22Rv1 (cell line): ENCODE measurements at regions not wholly inside any gene's neighbourhood (a gene's known extent, or its start where the extent isn't known, plus 50 kb on each side); places are given as distances from the start of the nearest gene placed in this dataset.

ENCODE experiments used
- H3K27ac ChIP-seq: fragments of 450-650 bp; 2 replicates; pipeline ENCODE4 v1.5.1; 2017
- ZFX ChIP-seq: fragments of 450-650 bp; IDR thresholded peaks from 2 replicates; pipeline ENCODE4 v1.6.1; 2017; ENCODE audit warnings: antibody characterized with exemption, borderline replicate concordance
- TF ChIP-seq, protein P1 (sequence below): fragments of 450-650 bp; IDR thresholded peaks from 2 replicates; pipeline ENCODE4 v1.5.1; 2017; ENCODE audit warnings: mild to moderate bottlenecking

GRCh38 chr20:62580733-62581132, 61.6 kb upstream of the SLCO4A1 start:
- TF ChIP-seq, protein P1, sequence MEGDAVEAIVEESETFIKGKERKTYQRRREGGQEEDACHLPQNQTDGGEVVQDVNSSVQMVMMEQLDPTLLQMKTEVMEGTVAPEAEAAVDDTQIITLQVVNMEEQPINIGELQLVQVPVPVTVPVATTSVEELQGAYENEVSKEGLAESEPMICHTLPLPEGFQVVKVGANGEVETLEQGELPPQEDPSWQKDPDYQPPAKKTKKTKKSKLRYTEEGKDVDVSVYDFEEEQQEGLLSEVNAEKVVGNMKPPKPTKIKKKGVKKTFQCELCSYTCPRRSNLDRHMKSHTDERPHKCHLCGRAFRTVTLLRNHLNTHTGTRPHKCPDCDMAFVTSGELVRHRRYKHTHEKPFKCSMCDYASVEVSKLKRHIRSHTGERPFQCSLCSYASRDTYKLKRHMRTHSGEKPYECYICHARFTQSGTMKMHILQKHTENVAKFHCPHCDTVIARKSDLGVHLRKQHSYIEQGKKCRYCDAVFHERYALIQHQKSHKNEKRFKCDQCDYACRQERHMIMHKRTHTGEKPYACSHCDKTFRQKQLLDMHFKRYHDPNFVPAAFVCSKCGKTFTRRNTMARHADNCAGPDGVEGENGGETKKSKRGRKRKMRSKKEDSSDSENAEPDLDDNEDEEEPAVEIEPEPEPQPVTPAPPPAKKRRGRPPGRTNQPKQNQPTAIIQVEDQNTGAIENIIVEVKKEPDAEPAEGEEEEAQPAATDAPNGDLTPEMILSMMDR, result no peak
- TF ChIP-seq ZFX, result no peak

DNA sequence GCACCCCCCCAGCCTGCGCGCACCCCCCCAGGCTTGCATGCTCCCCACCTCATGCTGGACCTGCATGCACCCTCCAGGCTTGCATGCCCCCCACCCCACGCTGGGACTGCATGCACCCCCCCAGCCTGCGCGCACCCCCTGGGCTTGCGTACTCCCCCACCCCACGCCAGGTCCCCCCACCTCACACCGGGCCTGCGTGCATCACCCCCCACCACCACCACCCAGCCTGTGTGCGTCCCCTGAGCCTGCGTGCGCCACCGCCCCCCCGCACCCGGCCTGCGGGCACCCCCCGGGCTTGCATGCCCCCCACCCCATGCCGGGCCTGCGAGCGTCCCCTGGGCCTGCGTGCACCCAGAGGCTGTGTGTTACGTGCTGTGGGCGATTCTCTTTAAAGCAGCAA, 61.0 kb upstream of the SLCO4A1 start:
- TF ChIP-seq, protein P1, result no peak
- TF ChIP-seq ZFX, result no peak
- H3K27ac ChIP-seq, result no peak overlapping the region

More at GRCh38 chr20:62580733-62581132, 61.6 kb upstream of the SLCO4A1 start:
- H3K27ac ChIP-seq, result no peak overlapping the region

DNA sequence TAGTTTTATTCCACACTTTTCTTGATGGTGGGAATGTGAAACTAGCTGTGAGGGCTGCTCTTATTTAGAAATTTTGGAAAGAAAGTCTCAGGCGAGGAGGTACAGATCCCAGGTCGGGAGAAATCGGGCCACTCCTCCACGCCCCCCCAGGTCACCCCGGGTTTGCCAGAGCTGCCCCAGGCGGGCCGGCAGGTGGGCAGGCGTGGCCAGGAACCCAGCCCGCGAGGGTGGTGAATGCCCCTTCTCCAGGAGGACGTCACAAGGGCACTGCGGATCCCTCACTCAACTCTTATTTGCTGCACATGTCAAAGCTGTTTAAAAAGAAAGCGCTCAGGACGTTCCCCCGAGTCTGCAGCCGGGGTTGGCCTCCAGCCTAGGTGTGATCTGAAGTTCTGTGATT, 60.5 kb upstream of the SLCO4A1 start:
- no peak for TF ChIP-seq ZFX
- TF ChIP-seq, protein P1, result no peak

DNA sequence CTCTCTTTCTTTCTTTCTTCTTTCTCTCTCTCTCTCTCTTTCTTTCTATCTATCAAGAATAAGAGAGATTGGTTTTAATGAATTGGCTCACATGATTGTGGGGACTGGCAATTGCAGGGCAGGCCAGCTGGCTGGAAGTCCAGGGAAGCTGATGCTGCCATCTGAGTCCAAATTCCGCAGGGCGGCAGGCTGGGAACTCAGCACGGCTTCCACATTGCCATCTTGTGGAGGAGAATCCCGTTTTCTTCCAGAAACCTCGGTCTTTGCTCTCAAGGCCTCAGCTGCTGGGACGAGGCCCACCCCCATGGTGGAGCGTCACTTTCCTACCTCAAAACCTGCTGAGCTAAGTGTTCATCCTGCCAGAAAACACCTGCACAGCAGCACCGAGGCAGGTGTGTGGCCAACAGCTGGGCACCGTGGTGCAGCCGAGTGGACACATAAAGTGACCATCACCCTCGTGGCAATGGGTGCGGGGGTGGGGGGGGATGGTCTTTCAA, 58.8 kb upstream of the SLCO4A1 start:
- TF ChIP-seq ZFX, result no peak
- TF ChIP-seq, protein P1, result peak; percentile 29
- no peak overlapping the region for H3K27ac ChIP-seq

More for the DNA sequence above, 60.5 kb upstream of the SLCO4A1 start:
- H3K27ac ChIP-seq, result no peak overlapping the region

DNA sequence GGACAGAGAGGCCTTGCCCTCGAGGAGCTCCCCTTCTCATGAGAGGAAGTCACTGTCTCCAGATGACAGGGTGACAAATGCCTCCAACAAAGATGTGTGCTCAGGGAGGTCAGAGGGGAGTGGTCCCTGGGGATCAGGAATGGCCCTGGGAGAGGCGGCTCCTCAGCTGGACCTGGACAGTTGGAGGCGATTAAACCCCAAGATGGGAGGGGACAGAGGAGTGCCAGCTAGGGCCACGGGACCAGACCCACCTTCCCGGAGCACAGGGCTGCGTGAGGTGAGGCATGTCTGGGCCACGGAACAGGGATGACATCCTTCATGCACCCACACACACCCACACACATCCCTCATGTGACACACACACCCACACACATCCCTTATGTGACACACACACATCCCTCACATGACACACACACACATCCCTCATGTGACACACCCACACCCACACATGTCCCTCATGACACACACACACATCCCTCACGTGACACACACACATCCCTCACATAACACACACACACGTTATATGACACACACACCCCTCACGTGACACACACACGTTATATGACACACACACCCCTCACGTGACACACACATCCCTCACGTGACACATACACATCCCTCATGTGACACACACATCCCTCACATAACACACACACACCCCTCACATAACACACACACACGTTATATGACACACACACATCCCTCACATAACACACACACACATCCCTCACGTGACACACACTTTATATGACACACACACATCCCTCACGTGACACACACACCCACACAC, 57.4 kb upstream of the SLCO4A1 start:
- no peak overlapping the region for H3K27ac ChIP-seq
- no peak for TF ChIP-seq ZFX
- TF ChIP-seq, protein P1, result no peak

DNA sequence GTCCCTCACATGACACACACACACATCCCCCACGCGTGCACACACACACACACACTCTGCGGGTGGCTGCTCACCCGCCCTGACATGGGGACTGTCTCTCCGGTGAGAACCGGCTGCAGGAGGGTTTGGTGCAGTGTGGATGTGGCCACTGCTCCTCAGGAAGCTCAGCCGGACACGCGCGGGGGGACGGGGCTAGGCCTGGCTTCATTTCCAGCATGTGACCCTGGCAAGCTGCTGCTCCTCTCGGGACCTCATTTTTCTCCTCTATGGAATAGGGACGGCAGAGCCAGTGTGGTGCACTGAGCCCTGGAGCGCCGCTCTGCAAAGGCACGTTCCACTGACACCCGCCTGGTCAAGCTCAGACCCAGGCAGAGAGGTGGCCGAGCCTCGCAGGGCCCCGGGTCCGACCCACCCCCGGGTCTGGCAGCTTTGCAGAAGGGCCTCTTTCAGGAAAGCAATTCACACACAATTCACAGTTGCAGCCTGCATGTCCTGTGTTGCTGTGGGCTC, 56.8 kb upstream of the SLCO4A1 start:
- TF ChIP-seq, protein P1, result no peak
- TF ChIP-seq ZFX, result no peak
- no peak overlapping the region for H3K27ac ChIP-seq

DNA sequence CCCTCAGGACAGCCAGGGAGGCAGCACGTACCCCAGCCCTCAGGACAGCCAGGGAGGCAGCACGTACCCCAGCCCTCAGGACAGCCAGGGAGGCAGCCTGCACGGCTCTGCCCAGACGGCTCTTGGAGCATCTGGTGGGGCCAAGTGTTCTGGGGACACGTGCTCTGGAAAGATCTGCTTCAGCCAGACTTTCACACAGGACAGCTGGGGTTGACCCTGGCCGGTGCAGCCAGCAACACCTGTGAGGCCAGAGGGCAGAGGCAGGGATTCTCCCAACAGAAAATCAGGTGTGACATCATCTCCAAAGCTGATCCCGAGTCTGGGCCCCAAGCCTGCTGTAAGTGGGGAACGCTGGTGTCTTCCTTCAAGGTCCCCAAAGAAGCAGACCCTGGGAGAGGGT, 55.5 kb upstream of the SLCO4A1 start:
- no peak overlapping the region for H3K27ac ChIP-seq

More for the DNA sequence above, 55.5 kb upstream of the SLCO4A1 start:
- no peak for TF ChIP-seq ZFX
- TF ChIP-seq, protein P1, result no peak
